ENCODE measurements at regions not wholly inside any gene's neighbourhood (a gene's known extent, or its start where the extent isn't known, plus 50 kb on each side); places are given as distances from the start of the nearest gene placed in this dataset.

DNA sequence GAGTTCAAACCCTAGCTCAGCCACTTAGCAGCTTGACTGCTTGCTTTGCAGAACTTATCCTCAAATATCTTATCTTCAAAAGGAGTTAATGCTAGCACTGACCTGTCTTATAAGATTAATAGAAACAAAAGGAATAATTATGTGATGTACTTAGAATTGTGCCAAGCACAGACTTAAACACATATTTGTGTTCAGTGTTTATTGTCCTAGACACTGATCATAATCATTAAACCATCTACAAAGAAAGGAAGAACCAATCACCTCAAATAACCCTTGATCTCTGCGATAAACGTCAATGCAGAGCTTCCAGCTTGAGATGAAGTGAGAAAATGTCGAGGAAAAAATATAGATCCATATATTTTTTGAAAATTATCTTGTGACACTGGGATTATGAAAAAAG, 73.1 kb downstream of the ATXN7L3B start:
- Mint-ChIP-seq H3K4me1 (no peaks in the 10 kb centered on the region), H3K27ac (no peak overlapping the region), H3K9me3 (no peaks in the 10 kb centered on the region), H3K36me3 (no peaks in the 10 kb centered on the region), H3K27me3 (ENCODE audit: low read depth) (peaks cover 3% of the 10 kb centered on the region), H3K4me3 (no peak overlapping the region)
- no peak for DNase-seq (ENCODE audit: low spot score in 2 of 2, unreplicated experiment in 2 of 2)
- TF ChIP-seq, protein P1, sequence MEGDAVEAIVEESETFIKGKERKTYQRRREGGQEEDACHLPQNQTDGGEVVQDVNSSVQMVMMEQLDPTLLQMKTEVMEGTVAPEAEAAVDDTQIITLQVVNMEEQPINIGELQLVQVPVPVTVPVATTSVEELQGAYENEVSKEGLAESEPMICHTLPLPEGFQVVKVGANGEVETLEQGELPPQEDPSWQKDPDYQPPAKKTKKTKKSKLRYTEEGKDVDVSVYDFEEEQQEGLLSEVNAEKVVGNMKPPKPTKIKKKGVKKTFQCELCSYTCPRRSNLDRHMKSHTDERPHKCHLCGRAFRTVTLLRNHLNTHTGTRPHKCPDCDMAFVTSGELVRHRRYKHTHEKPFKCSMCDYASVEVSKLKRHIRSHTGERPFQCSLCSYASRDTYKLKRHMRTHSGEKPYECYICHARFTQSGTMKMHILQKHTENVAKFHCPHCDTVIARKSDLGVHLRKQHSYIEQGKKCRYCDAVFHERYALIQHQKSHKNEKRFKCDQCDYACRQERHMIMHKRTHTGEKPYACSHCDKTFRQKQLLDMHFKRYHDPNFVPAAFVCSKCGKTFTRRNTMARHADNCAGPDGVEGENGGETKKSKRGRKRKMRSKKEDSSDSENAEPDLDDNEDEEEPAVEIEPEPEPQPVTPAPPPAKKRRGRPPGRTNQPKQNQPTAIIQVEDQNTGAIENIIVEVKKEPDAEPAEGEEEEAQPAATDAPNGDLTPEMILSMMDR (IDR thresholded peaks at IDR 0.05; ENCODE audit: unreplicated experiment), result no peak

DNA sequence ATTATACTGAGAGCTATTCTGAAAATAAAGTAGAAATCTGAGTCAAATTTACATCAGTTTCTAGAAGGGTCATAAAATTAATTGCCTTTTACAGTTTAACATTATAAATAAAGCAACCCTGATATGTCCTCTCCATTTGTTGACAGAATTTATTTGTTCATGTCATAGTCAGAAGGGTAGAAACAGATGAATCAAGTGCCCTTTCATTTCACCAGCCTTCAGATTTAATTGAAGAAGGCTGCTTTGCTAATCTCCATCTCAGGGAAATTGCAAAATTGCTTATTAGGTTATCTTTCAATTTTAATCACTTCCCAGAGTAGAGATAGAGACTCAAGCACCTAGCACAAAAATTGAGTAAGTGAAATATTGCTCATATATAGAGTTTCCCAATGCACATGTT, 76.8 kb downstream of the ATXN7L3B start:
- Mint-ChIP-seq H3K4me1 (no peaks in the 10 kb centered on the region), H3K27ac (no peak overlapping the region), H3K36me3 (no peaks in the 10 kb centered on the region), H3K9me3 (no peaks in the 10 kb centered on the region), H3K4me3 (no peak overlapping the region), H3K27me3 (ENCODE audit: low read depth) (no peaks in the 10 kb centered on the region)
- TF ChIP-seq, protein P1 (IDR thresholded peaks at IDR 0.05; ENCODE audit: unreplicated experiment), result no peak
- DNase-seq (ENCODE audit: low spot score in 2 of 2, unreplicated experiment in 2 of 2), result no peak

DNA sequence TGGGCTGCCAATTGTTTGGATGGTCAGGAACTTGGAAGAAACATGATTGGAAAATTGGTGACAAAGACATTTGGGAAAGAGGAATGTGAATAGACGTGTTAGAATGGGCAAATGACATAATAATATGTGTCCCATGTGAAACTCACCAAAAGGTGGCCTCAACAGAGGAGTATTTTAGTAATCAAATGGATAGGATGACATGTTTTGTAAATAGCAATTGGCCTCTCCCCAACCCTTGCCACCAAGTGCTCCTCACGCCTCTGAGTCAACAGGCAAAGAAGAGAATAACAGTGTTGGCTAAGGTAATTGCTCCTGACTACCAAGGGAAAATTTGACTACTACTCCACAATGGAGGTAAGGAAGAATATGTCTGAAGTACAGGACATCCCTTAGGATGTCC, 81.4 kb downstream of the ATXN7L3B start:
- H3K4me3 Mint-ChIP-seq, result no peak overlapping the region
- H3K4me1 Mint-ChIP-seq, result no peaks in the 10 kb centered on the region
- no peak overlapping the region for H3K27ac Mint-ChIP-seq
- H3K36me3 Mint-ChIP-seq, result no peaks in the 10 kb centered on the region
- H3K9me3 Mint-ChIP-seq, result no peaks in the 10 kb centered on the region
- peaks cover 4% of the 10 kb centered on the region for H3K27me3 Mint-ChIP-seq (ENCODE audit: low read depth)
- no peak for DNase-seq (ENCODE audit: low spot score in 2 of 2, unreplicated experiment in 2 of 2)
- TF ChIP-seq, protein P1 (IDR thresholded peaks at IDR 0.05; ENCODE audit: unreplicated experiment), result no peak

DNA sequence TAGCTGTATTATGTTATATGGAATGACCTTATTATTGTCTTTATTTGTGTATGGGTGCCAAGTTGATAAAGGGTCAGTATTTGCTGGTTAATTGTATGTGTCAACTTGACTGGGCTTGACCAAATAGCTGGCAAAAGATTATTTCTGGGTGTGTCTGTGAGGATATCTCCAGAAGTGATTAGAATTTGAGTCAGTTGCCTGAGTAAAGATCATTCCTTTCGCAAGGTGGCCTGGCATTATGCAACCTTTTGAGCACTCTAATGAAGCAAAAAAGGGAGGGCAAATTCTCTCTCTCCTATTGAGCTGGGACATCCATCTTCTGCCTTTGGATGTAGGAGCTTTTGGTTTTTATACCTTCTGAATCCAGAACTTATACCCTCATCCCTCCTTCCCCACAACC, 82.2 kb downstream of the ATXN7L3B start:
- Mint-ChIP-seq H3K4me1 (no peaks in the 10 kb centered on the region), H3K9me3 (no peaks in the 10 kb centered on the region), H3K36me3 (no peaks in the 10 kb centered on the region), H3K27me3 (ENCODE audit: low read depth) (peaks cover 4% of the 10 kb centered on the region), H3K27ac (no peak overlapping the region), H3K4me3 (no peak overlapping the region)
- TF ChIP-seq, protein P1 (IDR thresholded peaks at IDR 0.05; ENCODE audit: unreplicated experiment), result no peak
- DNase-seq (ENCODE audit: low spot score in 2 of 2, unreplicated experiment in 2 of 2), result no peak

DNA sequence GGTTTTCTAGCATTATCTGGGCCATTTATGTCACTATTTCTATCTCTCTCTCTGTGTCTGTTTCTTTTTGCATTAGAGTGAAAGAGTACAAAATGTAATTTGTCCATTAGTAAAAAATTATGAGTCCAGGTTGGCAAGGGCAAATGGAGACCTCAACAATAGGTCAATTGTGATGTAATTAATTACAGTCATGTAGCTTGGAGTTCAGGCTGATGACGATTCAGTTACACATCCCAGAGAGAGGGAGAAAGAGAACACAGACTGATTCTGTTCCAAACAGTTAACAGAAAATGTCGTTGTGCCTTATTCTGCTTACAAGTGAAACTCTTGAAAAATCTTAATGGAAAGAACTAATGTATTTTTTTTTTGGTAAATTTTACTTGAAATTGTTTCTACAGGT, 83.3 kb downstream of the ATXN7L3B start:
- Mint-ChIP-seq H3K9me3 (no peaks in the 10 kb centered on the region), H3K36me3 (no peaks in the 10 kb centered on the region), H3K4me3 (no peak overlapping the region), H3K27me3 (ENCODE audit: low read depth) (peaks cover 4% of the 10 kb centered on the region), H3K27ac (no peak overlapping the region), H3K4me1 (no peaks in the 10 kb centered on the region)
- TF ChIP-seq, protein P1 (IDR thresholded peaks at IDR 0.05; ENCODE audit: unreplicated experiment), result no peak
- no peak for DNase-seq (ENCODE audit: low spot score in 2 of 2, unreplicated experiment in 2 of 2)

DNA sequence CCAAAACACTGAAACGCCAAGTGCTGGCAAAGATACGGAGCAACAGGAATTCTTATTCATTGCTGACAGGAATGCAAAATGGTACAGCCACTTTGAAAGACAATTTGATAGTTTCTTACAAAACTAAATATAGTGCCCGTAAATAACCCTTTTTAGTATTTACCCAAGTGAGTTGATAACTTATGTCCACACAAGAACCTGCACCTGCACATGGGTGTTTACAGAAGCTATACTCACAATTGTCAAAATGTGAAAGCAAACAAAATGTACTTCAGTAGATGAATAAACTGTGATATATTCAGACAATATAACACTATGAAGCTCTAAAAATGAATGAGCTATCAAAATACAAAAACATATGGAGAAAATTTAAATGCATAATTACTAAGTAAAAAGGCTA, 86.6 kb downstream of the ATXN7L3B start:
- TF ChIP-seq, protein P1 (IDR thresholded peaks at IDR 0.05; ENCODE audit: unreplicated experiment), result no peak
- no peaks in the 10 kb centered on the region for H3K36me3 Mint-ChIP-seq

More for the DNA sequence above, 86.6 kb downstream of the ATXN7L3B start:
- no peak overlapping the region for H3K4me3 Mint-ChIP-seq
- DNase-seq (ENCODE audit: low spot score in 2 of 2, unreplicated experiment in 2 of 2), result no peak
- H3K27ac Mint-ChIP-seq, result no peak overlapping the region
- no peaks in the 10 kb centered on the region for H3K4me1 Mint-ChIP-seq
- H3K9me3 Mint-ChIP-seq, result no peaks in the 10 kb centered on the region
- H3K27me3 Mint-ChIP-seq (ENCODE audit: low read depth), result peaks cover 4% of the 10 kb centered on the region
